LNCAP (cell line): ENCODE measurements at regions not wholly inside any gene's neighbourhood (a gene's known extent, or its start where the extent isn't known, plus 50 kb on each side); places are given as distances from the start of the nearest gene placed in this dataset.

ENCODE experiments used
- TF ChIP-seq, protein P1 (sequence below): fragments of 450-650 bp; IDR thresholded peaks from 2 replicates; pipeline ENCODE4 v1.5.1; 2017; ENCODE audit warnings: mild to moderate bottlenecking

DNA sequence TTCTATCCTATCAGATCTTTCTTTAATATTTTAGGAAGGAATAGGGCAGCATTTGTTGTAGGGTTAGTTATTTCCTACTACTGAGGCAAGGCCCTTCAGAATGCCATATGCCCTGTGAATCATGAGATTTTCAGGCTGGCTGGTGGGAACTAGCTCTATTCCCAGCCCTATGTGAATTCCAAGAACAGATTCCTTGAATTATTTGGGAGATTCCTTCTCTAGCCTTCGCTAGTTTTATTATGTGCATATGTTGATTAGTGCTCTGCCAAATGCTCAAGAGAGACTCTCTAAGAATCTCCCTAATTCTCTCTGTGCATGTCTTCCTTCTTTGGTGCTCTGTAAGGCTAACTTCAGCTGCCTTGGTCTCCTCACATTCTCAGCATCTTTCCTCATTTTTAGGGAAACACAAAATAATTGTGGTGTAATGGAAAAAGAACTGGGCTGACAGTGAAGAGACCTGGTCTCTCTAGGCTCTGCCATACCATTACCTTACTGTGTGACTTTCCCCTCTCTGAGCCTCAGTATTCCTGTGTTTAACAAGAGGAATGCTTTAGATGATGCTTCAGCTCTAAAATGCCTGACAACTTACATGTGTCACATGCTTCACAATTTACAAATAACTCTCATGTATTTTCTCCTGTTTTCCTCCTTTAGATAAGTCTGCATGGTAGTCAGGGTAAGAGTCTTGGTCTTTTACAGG, 79.7 kb downstream of the VMA21 start:
- TF ChIP-seq, protein P1, sequence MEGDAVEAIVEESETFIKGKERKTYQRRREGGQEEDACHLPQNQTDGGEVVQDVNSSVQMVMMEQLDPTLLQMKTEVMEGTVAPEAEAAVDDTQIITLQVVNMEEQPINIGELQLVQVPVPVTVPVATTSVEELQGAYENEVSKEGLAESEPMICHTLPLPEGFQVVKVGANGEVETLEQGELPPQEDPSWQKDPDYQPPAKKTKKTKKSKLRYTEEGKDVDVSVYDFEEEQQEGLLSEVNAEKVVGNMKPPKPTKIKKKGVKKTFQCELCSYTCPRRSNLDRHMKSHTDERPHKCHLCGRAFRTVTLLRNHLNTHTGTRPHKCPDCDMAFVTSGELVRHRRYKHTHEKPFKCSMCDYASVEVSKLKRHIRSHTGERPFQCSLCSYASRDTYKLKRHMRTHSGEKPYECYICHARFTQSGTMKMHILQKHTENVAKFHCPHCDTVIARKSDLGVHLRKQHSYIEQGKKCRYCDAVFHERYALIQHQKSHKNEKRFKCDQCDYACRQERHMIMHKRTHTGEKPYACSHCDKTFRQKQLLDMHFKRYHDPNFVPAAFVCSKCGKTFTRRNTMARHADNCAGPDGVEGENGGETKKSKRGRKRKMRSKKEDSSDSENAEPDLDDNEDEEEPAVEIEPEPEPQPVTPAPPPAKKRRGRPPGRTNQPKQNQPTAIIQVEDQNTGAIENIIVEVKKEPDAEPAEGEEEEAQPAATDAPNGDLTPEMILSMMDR: no peak

DNA sequence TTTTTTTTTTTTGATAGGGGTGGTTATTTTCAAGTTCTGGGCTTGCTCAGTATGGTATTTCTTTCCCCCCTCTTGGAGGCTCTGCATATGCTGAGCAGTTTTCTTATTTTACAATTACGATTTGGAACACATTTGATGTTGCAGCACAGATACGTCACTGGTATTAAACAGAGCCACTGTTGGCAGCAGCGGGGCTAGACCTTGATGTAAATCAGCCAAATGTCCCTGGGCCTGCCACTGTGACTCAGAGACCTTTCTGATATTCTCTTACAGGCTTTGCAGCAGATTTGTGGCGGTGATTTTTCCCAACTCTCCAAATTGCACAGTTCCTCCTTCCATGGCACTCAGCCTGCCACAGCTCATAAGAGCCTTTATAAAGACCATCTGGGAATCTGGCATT, 81.1 kb downstream of the VMA21 start:
- TF ChIP-seq, protein P1: no peak

DNA sequence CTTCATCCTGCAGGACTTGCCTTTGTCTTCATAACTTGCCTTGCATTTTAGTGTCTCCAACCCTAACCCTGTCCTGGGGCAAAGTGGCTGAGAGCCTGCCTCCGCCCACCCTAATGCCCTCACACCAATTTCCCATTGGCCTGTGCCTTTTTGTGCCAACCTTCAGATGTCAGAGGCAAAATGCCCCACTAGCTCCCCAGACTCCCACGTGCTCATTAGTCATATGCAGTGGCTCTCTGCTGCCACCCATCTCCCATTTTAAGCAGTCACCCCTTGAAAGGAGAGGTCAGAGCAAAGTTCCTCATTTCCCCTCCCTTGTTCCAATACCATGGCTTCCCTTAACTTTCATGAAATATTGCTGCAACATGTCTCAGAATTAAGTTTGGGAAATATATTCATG, 74.8 kb upstream of the PASD1 start:
- TF ChIP-seq, protein P1: peak; percentile 52

DNA sequence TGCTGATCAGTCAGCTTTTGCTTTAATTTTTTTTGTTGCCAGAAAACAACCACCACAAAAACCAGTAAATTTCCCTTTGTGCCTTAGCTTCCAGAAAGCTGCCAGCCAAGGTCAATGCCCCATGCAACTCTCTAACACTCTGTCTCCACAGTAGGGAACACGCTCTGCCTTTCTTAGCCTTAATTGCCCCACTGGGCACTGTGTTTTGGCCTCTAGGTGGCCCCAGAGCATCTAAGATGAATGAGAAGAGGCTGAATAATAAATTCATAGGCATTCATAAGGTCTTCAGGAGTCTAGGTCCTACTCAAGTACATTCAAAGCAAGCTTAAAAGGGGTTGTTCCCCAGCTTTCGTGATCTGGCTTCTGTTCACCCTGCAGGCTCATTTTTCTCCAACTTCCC, 57.7 kb upstream of the PASD1 start:
- TF ChIP-seq, protein P1: peak; percentile 44

DNA sequence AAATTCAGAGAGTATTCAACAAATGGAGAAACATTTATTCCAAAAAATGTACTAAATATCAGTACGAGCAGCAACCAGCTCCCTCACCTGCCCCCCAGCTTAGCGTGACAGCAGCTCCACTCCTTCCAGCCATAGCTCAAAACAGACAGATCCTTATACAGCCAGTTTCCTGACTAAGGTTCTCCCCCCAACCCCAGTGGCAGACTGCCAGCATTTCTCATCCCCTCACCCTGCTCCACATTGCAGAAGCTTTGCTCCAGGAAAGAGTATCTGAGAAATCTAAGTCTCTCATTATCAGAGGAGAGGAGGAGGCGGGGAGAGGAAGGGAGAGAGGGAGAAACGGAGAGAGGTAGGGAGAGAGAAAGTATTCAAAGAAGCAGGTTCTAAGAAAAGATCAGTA, 53.3 kb upstream of the PASD1 start:
- TF ChIP-seq, protein P1: no peak

DNA sequence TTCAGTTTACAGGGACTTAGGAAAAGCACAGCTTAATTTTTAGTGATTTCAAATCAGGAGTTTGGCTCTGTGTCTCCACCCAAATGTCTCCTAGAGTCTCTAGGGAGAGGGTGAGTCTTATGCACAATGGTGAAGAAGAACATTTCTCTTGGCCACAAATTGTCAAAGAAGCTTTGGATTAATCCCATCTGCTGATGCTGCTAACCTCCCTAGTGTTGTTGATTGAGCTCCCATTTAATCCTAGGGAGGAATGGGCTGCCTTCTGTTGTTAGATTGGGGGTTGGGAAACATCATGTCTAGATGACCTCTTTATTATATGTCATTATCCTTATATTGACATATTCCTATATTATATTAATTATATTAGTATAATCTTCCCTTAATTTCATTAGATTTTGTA, 50.0 kb upstream of the PASD1 start:
- TF ChIP-seq, protein P1: no peak
